Astrocyte (in vitro differentiated cells and primary cell): ENCODE measurements at regions not wholly inside any gene's neighbourhood (a gene's known extent, or its start where the extent isn't known, plus 50 kb on each side); places are given as distances from the start of the nearest gene placed in this dataset.

Experiments used
- DNase-seq: peaks from one replicate; pipeline ENCODE4 v3.0.0-alpha.2; 2010; ENCODE audit warnings: low read depth
- FAIRE-seq: peaks from 2 replicates; lab custom pipeline; 2011; peaks lifted over from hg19 to GRCh38; lab: Jason Lieb, UNC
- H2AFZ ChIP-seq: 2 replicates; pipeline ENCODE4 v1.6.0; 2012; ENCODE audit warnings: low read depth, low read length, inconsistent platforms
- H3K27ac ChIP-seq: 2 replicates; pipeline ENCODE4 v1.5.1; 2011; ENCODE audit warnings: low read depth, low read length, inconsistent platforms
- H3K27me3 ChIP-seq: 2 replicates; pipeline ENCODE4 v1.6.0; 2011; ENCODE audit warnings: low read length, inconsistent platforms; ENCODE audit not compliant: insufficient read depth
- H3K36me3 ChIP-seq: 2 replicates; pipeline ENCODE4 v1.5.1; 2011; ENCODE audit warnings: low read length, inconsistent platforms; ENCODE audit not compliant: insufficient read depth
- H3K4me1 ChIP-seq: 2 replicates; pipeline ENCODE4 v1.5.1; 2011; ENCODE audit warnings: low read length, inconsistent platforms; ENCODE audit not compliant: insufficient read depth
- H3K4me2 ChIP-seq: 2 replicates; pipeline ENCODE4 v1.6.0; 2012; ENCODE audit warnings: low read length, inconsistent platforms
- H3K4me3 ChIP-seq: 2 replicates; pipeline ENCODE4 v1.5.1; 2011; ENCODE audit warnings: low read depth, mild to moderate bottlenecking, low read length, inconsistent platforms; ENCODE audit not compliant: insufficient read depth
- H3K79me2 ChIP-seq: 2 replicates; pipeline ENCODE4 v1.6.0; 2012; ENCODE audit warnings: mild to moderate bottlenecking, low read length, inconsistent platforms; ENCODE audit not compliant: insufficient read depth
- H3K9ac ChIP-seq: 2 replicates; pipeline ENCODE4 v1.6.0; 2012; ENCODE audit warnings: mild to moderate bottlenecking, low read length, inconsistent platforms
- H3K9me3 ChIP-seq: 2 replicates; pipeline ENCODE4 v1.5.1; 2012; ENCODE audit warnings: low read depth, mild to moderate bottlenecking, low read length, inconsistent platforms; ENCODE audit not compliant: insufficient read depth
- H4K20me1 ChIP-seq: 2 replicates; pipeline ENCODE4 v1.6.0; 2012; ENCODE audit warnings: low read length, inconsistent platforms; ENCODE audit not compliant: insufficient read depth
- H3K27ac Mint-ChIP-seq: one replicate; pipeline ENCODE4 v1.8.0; 2021; ENCODE audit warnings: mild to moderate bottlenecking, mixed read lengths; ENCODE audit not compliant: unreplicated experiment
- H3K27me3 Mint-ChIP-seq: one replicate; pipeline ENCODE4 v1.8.0; 2021; ENCODE audit warnings: low read depth, mixed read lengths; ENCODE audit not compliant: unreplicated experiment
- H3K36me3 Mint-ChIP-seq: one replicate; pipeline ENCODE4 v1.8.0; 2021; ENCODE audit warnings: low read depth, mixed read lengths; ENCODE audit not compliant: unreplicated experiment
- H3K4me1 Mint-ChIP-seq: one replicate; pipeline ENCODE4 v1.8.0; 2021; ENCODE audit warnings: low read depth, mixed read lengths; ENCODE audit not compliant: unreplicated experiment
- H3K4me3 Mint-ChIP-seq: one replicate; pipeline ENCODE4 v1.8.0; 2021; ENCODE audit warnings: mild to moderate bottlenecking, moderate library complexity, mixed read lengths; ENCODE audit not compliant: unreplicated experiment
- H3K9me3 Mint-ChIP-seq: one replicate; pipeline ENCODE4 v1.8.0; 2021; ENCODE audit warnings: mild to moderate bottlenecking, mixed read lengths; ENCODE audit not compliant: unreplicated experiment
- CTCF ChIP-seq: IDR thresholded peaks from 2 replicates; pipeline ENCODE4 v1.5.1; 2011; ENCODE audit warnings: low read depth, mild to moderate bottlenecking, inconsistent platforms, low read length, moderate library complexity; ENCODE audit not compliant: insufficient read depth
- EZH2 ChIP-seq: IDR thresholded peaks from 2 replicates; pipeline ENCODE4 v1.6.1; 2012; ENCODE audit warnings: mild to moderate bottlenecking, low read length, inconsistent platforms; ENCODE audit not compliant: insufficient read depth

- H3K9ac ChIP-seq, result no peak overlapping the region
- H3K4me1 ChIP-seq, result peaks cover 4% of the 10 kb centered on the region
- no peaks in the 10 kb centered on the region for H3K9me3 ChIP-seq
- Mint-ChIP-seq H3K4me3 (no peak overlapping the region), H3K27ac (no peak overlapping the region), H3K36me3 (no peaks in the 10 kb centered on the region), H3K9me3 (peaks cover 22% of the 10 kb centered on the region), H3K4me1 (no peaks in the 10 kb centered on the region), H3K27me3 (peaks cover 61% of the 10 kb centered on the region)
- H3K4me3 ChIP-seq, result no peak overlapping the region
- no peaks in the 10 kb centered on the region for H3K36me3 ChIP-seq
- no peaks in the 10 kb centered on the region for H4K20me1 ChIP-seq
- FAIRE-seq (no peak), DNase-seq (peak; percentile 38)
- no peak overlapping the region for H3K27ac ChIP-seq
- no peak for TF ChIP-seq EZH2
- no peak for TF ChIP-seq CTCF
- H3K4me2 ChIP-seq, result no peak overlapping the region
- peaks cover 7% of the 10 kb centered on the region for H3K27me3 ChIP-seq
- H2AFZ ChIP-seq, result no peak overlapping the region
- no peaks in the 10 kb centered on the region for H3K79me2 ChIP-seq
Observed at GRCh38 chr20:57849121-57849520, 139.3 kb upstream of the PMEPA1 start.

- FAIRE-seq, result no peak
- peaks cover 67% of the 10 kb centered on the region for H3K27me3 Mint-ChIP-seq
Observed at GRCh38 chr20:57848282-57848681, 138.5 kb upstream of the PMEPA1 start.

More at GRCh38 chr20:57848282-57848681, 138.5 kb upstream of the PMEPA1 start:
- Mint-ChIP-seq H3K27ac (no peak overlapping the region), H3K9me3 (peaks cover 22% of the 10 kb centered on the region), H3K4me3 (no peak overlapping the region), H3K36me3 (peaks cover 2% of the 10 kb centered on the region), H3K4me1 (no peaks in the 10 kb centered on the region)
- Histone ChIP-seq H3K9ac (no peak overlapping the region), H2AFZ (no peak overlapping the region), H3K4me3 (no peak overlapping the region), H3K4me1 (peaks cover 4% of the 10 kb centered on the region), H4K20me1 (no peaks in the 10 kb centered on the region), H3K79me2 (no peaks in the 10 kb centered on the region), H3K27me3 (peaks cover 7% of the 10 kb centered on the region), H3K27ac (no peak overlapping the region), H3K36me3 (no peaks in the 10 kb centered on the region), H3K9me3 (no peaks in the 10 kb centered on the region), H3K4me2 (no peak overlapping the region)
- DNase-seq, result no peak
- TF ChIP-seq CTCF, result no peak
- no peak for TF ChIP-seq EZH2
